ENCODE measurements at regions not wholly inside any gene's neighbourhood (a gene's known extent, or its start where the extent isn't known, plus 50 kb on each side); places are given as distances from the start of the nearest gene placed in this dataset.

GRCh38 chr5:147963948-147964693 is 57.8 kb upstream of the C5orf46 start:
- Histone ChIP-seq H3F3A (ENCODE audit: insufficient read depth) (no peaks in the 10 kb centered on the region), H3K9ac (no peak overlapping the region), H3K79me2 (ENCODE audit: insufficient read depth) (no peaks in the 10 kb centered on the region), H3K36me3 (ENCODE audit: low read depth) (no peaks in the 10 kb centered on the region), H3K4me1 (ENCODE audit: insufficient read depth) (no peaks in the 10 kb centered on the region), H2AFZ (no peak overlapping the region), H3K4me3 (no peak overlapping the region), H4K20me1 (ENCODE audit: insufficient read depth) (no peaks in the 10 kb centered on the region), H3K27me3 (replicated peaks; ENCODE audit: insufficient read depth) (no peaks in the 10 kb centered on the region), H3K9me3 (ENCODE audit: low read depth) (no peaks in the 10 kb centered on the region), H3K9me2 (ENCODE audit: insufficient read depth) (no peaks in the 10 kb centered on the region), H3K4me2 (ENCODE audit: unreplicated experiment) (no peak overlapping the region), H3K27ac (no peak overlapping the region)
- DNase-seq: no peak
- in situ Hi-C loops (cut with MboI): no loop called here
- TF ChIP-seq EZH2 (IDR thresholded peaks at IDR 0.05; ENCODE audit: insufficient read depth, poor library complexity, severe bottlenecking) (no peak), EZH2phosphoT487 (IDR thresholded peaks at IDR 0.05; ENCODE audit: insufficient read depth, low read depth) (no peak)
- WGBS, 2 experiments (ENCODE audit: low coverage in 1 of 2, low lambda C conversion rate in 2 of 2, missing lambda C conversion rate in 2 of 2): 18 to 19% methylated on average over 4 of the region's 4 CpGs

- no peak for TF ChIP-seq EZH2 (IDR thresholded peaks at IDR 0.05; ENCODE audit: insufficient read depth, poor library complexity, severe bottlenecking)
- no peak for TF ChIP-seq EZH2phosphoT487 (IDR thresholded peaks at IDR 0.05; ENCODE audit: insufficient read depth, low read depth)
- in situ Hi-C loops (cut with MboI): no loop called here
- WGBS, 2 experiments (ENCODE audit: low coverage in 1 of 2, low lambda C conversion rate in 2 of 2, missing lambda C conversion rate in 2 of 2): 28 to 45% methylated on average over 2 of the region's 2 CpGs
- Histone ChIP-seq H4K20me1 (ENCODE audit: insufficient read depth) (no peaks in the 10 kb centered on the region), H2AFZ (no peak overlapping the region), H3K79me2 (ENCODE audit: insufficient read depth) (no peaks in the 10 kb centered on the region), H3K4me3 (no peak overlapping the region), H3K9ac (no peak overlapping the region), H3K27me3 (replicated peaks; ENCODE audit: insufficient read depth) (no peaks in the 10 kb centered on the region), H3K9me2 (ENCODE audit: insufficient read depth) (no peaks in the 10 kb centered on the region), H3K36me3 (ENCODE audit: low read depth) (no peaks in the 10 kb centered on the region), H3K9me3 (ENCODE audit: low read depth) (no peaks in the 10 kb centered on the region), H3K4me2 (ENCODE audit: unreplicated experiment) (no peak overlapping the region), H3K4me1 (ENCODE audit: insufficient read depth) (no peaks in the 10 kb centered on the region), H3F3A (ENCODE audit: insufficient read depth) (no peaks in the 10 kb centered on the region), H3K27ac (no peak overlapping the region)
- DNase-seq: no peak
These were observed 57.1 kb upstream of the C5orf46 start for GRCh38 chr5:147963436-147963835.

DNA sequence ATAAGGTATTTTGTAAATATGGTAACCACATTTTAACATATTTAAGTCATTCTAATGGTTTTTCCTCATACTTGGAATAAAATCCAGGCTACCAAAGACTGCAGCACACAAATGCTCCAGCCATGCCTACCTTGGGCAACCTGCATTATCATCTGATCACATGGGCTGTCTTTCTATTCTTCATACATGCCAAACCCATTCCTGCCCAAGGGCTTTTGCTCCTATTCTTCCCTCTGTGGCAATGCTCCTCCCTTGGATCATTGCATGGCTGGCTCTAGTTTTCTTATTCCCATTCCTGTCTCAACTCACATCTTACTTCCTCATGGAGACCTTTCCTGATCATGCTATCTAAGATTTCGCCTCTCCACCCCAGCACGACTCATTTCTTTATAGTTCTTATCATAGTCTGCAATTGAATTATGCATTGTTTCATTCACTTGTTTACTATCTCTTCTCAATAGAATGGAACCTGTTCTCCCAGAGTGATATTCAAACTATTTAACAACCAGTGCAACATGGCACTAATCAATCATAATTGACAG is 54.9 kb upstream of the C5orf46 start:
- Histone ChIP-seq H3K9me2 (ENCODE audit: insufficient read depth) (no peaks in the 10 kb centered on the region), H4K20me1 (ENCODE audit: insufficient read depth) (no peaks in the 10 kb centered on the region), H3K27ac (no peak overlapping the region), H3K4me2 (ENCODE audit: unreplicated experiment) (no peak overlapping the region), H3K4me1 (ENCODE audit: insufficient read depth) (no peaks in the 10 kb centered on the region), H2AFZ (no peak overlapping the region), H3K9ac (no peak overlapping the region), H3K4me3 (no peak overlapping the region), H3K9me3 (ENCODE audit: low read depth) (no peaks in the 10 kb centered on the region), H3K79me2 (ENCODE audit: insufficient read depth) (no peaks in the 10 kb centered on the region), H3K27me3 (replicated peaks; ENCODE audit: insufficient read depth) (no peaks in the 10 kb centered on the region), H3K36me3 (ENCODE audit: low read depth) (no peaks in the 10 kb centered on the region), H3F3A (ENCODE audit: insufficient read depth) (no peaks in the 10 kb centered on the region)
- in situ Hi-C loops (cut with MboI): no loop called here
- WGBS, 2 experiments (ENCODE audit: low coverage in 1 of 2, low lambda C conversion rate in 2 of 2, missing lambda C conversion rate in 2 of 2): 32 to 43% methylated on average over 2 of the region's 2 CpGs
- TF ChIP-seq EZH2phosphoT487 (IDR thresholded peaks at IDR 0.05; ENCODE audit: insufficient read depth, low read depth) (no peak), EZH2 (IDR thresholded peaks at IDR 0.05; ENCODE audit: insufficient read depth, poor library complexity, severe bottlenecking) (no peak)
- no peak for DNase-seq

- whole genome bisulfite sequencing, 2 experiments (ENCODE audit: low coverage in 1 of 2, low lambda C conversion rate in 2 of 2, missing lambda C conversion rate in 2 of 2): 58 to 64% methylated on average over 6 of the region's 6 CpGs
- TF ChIP-seq EZH2phosphoT487 (IDR thresholded peaks at IDR 0.05; ENCODE audit: insufficient read depth, low read depth): no peak
- no peak for TF ChIP-seq EZH2 (IDR thresholded peaks at IDR 0.05; ENCODE audit: insufficient read depth, poor library complexity, severe bottlenecking)
- in situ Hi-C loops (cut with MboI): no loop called here
- no peak overlapping the region for H3K4me3 ChIP-seq
- H4K20me1 ChIP-seq (ENCODE audit: insufficient read depth): no peaks in the 10 kb centered on the region
- H3K9me3 ChIP-seq (ENCODE audit: low read depth): no peaks in the 10 kb centered on the region
- H3K4me2 ChIP-seq (ENCODE audit: unreplicated experiment): no peak overlapping the region
- DNase-seq: no peak
- H3K36me3 ChIP-seq (ENCODE audit: low read depth): no peaks in the 10 kb centered on the region
- no peaks in the 10 kb centered on the region for H3K9me2 ChIP-seq (ENCODE audit: insufficient read depth)
- no peaks in the 10 kb centered on the region for H3K4me1 ChIP-seq (ENCODE audit: insufficient read depth)
- H3K27me3 ChIP-seq (replicated peaks; ENCODE audit: insufficient read depth): no peaks in the 10 kb centered on the region
- H3K9ac ChIP-seq: no peak overlapping the region
- H2AFZ ChIP-seq: no peak overlapping the region
- no peak overlapping the region for H3K27ac ChIP-seq
- no peaks in the 10 kb centered on the region for H3K79me2 ChIP-seq (ENCODE audit: insufficient read depth)
- no peaks in the 10 kb centered on the region for H3F3A ChIP-seq (ENCODE audit: insufficient read depth)
These were observed 51.6 kb upstream of the C5orf46 start for GRCh38 chr5:147957901-147958300.
